ENCODE measurements at regions not wholly inside any gene's neighbourhood (a gene's known extent, or its start where the extent isn't known, plus 50 kb on each side); places are given as distances from the start of the nearest gene placed in this dataset.

DNA sequence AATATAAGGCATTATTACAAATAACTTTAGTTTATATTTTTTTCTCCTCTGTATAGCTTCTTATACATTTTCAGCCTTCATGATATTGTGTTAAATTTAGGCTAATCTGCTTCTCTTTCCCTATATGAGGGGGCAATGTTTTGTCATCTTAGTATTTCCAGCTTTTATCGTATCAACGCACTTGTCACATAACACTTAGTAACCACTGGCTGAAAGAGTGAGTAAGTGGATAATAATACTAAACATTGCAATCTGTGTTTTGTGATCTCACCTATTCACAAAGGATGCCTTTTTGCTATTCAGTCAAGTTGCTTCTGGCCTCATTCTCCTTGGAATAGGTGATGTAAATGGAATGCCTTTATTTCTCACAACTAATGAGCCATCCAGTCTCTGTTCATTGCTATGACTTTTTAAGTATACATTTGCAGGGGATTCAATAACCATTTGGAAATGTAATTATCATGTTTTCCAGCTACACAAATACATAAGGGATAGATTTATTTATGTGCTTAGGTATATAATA is 260.9 kb downstream of the BMP4 start:
- no peaks in the 10 kb centered on the region for H3K27me3 Mint-ChIP-seq (ENCODE audit: low read depth)
- H3K27ac Mint-ChIP-seq = no peak overlapping the region
- Histone ChIP-seq H3K56ac (ENCODE audit: insufficient read length, low read depth, low read length) (no peak overlapping the region), H3K14ac (ENCODE audit: insufficient read depth, low read length) (no peak overlapping the region), H4K8ac (replicated peaks; ENCODE audit: insufficient read length, low read depth, low read length) (no peak overlapping the region), H2BK20ac (ENCODE audit: low read depth, low read length, poor library complexity, severe bottlenecking) (no peak overlapping the region), H2BK15ac (ENCODE audit: low read depth, low read length) (no peak overlapping the region), H3T11ph (ENCODE audit: low read length) (no peak overlapping the region), H3K27ac (ENCODE audit: insufficient read length, low read depth, low read length) (no peak overlapping the region), H3K79me2 (ENCODE audit: insufficient read depth, low read length) (0 out of 2 replicates have a peak, but pooled peaks cover 2% of the 10 kb centered on the region), H2AK5ac (ENCODE audit: insufficient read length, low read length) (no peak overlapping the region), H4K5ac (ENCODE audit: insufficient read length, low read depth, low read length) (no peak overlapping the region), H3K9me3 (ENCODE audit: control insufficient read depth, low read depth, low read length) (no peaks in the 10 kb centered on the region), H3K4ac (ENCODE audit: low read depth, low read length) (no peak overlapping the region), H3K18ac (ENCODE audit: insufficient read length, low read depth, low read length) (no peak overlapping the region), H3K27me3 (ENCODE audit: insufficient read depth, low read length) (no peaks in the 10 kb centered on the region), H2AFZ (ENCODE audit: low read length) (no peak overlapping the region), H2BK12ac (ENCODE audit: insufficient read length, low read depth, low read length) (no peak overlapping the region), H3K9ac (ENCODE audit: extremely low read depth, insufficient read length, low read length) (no peak overlapping the region), H3K23ac (ENCODE audit: insufficient read length, low read depth, low read length) (no peak overlapping the region), H3K4me2 (ENCODE audit: insufficient read depth, insufficient read length, low read length) (no peak overlapping the region), H3K4me1 (ENCODE audit: insufficient read depth, low read length) (no peaks in the 10 kb centered on the region), H2BK5ac (ENCODE audit: insufficient read length, low read length) (no peak overlapping the region), H2BK120ac (ENCODE audit: low read depth, low read length, poor library complexity, severe bottlenecking) (no peak overlapping the region), H3K23me2 (ENCODE audit: insufficient read length, low read depth, low read length, poor library complexity, severe bottlenecking) (no peaks in the 10 kb centered on the region), H3K79me1 (ENCODE audit: insufficient read depth, low read depth, low read length, poor library complexity, severe bottlenecking) (no peaks in the 10 kb centered on the region), H4K91ac (ENCODE audit: insufficient read length, low read depth, low read length) (no peak overlapping the region), H4K20me1 (ENCODE audit: control insufficient read depth, insufficient read depth, insufficient read length) (no peaks in the 10 kb centered on the region)
- H3K4me1 Mint-ChIP-seq = no peaks in the 10 kb centered on the region; a peak in 1 of 4 replicates
- no peak overlapping the region for H3K4me3 Mint-ChIP-seq
- WGBS (ENCODE audit: extremely low coverage, insufficient read length, low lambda C conversion rate) = no CpG with 5 or more reads among the region's 2 CpGs
- no peak for DNase-seq
- no peaks in the 10 kb centered on the region for H3K36me3 Mint-ChIP-seq (ENCODE audit: insufficient read depth in 1 of 3, low read depth in 3 of 3)
- no peaks in the 10 kb centered on the region for H3K9me3 Mint-ChIP-seq
- TF ChIP-seq, protein P1, sequence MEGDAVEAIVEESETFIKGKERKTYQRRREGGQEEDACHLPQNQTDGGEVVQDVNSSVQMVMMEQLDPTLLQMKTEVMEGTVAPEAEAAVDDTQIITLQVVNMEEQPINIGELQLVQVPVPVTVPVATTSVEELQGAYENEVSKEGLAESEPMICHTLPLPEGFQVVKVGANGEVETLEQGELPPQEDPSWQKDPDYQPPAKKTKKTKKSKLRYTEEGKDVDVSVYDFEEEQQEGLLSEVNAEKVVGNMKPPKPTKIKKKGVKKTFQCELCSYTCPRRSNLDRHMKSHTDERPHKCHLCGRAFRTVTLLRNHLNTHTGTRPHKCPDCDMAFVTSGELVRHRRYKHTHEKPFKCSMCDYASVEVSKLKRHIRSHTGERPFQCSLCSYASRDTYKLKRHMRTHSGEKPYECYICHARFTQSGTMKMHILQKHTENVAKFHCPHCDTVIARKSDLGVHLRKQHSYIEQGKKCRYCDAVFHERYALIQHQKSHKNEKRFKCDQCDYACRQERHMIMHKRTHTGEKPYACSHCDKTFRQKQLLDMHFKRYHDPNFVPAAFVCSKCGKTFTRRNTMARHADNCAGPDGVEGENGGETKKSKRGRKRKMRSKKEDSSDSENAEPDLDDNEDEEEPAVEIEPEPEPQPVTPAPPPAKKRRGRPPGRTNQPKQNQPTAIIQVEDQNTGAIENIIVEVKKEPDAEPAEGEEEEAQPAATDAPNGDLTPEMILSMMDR (conservative IDR thresholded peaks at IDR 0.05) = no peak
